GM18498 (cell line): ENCODE measurements at regions not wholly inside any gene's neighbourhood (a gene's known extent, or its start where the extent isn't known, plus 50 kb on each side); places are given as distances from the start of the nearest gene placed in this dataset.
A peak's percentile ranks its signal among the peaks of the same experiment; 100 is the strongest.

Experiments
- ATAC-seq: cut with Tn5 transposase; IDR thresholded peaks from one replicate; pipeline ENCODE4 v1.9.1; 2021; ENCODE audit warnings: mild to moderate bottlenecking, moderate library complexity; ENCODE audit not compliant: unreplicated experiment

DNA sequence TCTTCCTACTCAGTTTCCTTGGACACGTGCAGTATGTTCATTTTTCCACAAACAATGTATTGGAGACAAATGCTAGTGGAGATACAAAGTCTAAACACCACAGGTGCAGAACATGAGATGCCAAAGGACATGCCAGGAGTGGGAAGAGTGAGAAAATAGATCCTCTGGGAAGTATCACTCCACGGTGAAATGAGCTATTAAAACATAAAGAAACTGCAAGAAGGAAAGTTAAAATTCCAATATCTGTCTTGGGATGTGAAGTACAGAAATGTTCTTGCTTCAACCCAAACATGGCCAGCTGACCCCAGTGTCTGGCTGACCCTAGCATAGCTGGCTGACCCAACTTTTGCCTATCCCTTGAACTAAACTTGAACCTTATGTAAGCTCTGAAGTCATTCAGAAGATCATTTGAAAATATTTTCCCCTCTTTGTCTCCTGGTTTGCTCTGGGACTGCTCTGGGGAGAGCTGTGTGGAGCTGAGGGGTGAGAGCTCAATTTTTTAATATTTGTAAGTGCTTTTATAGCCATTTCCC, 59.5 kb downstream of the FZD1 start:
- no peak for ATAC-seq

DNA sequence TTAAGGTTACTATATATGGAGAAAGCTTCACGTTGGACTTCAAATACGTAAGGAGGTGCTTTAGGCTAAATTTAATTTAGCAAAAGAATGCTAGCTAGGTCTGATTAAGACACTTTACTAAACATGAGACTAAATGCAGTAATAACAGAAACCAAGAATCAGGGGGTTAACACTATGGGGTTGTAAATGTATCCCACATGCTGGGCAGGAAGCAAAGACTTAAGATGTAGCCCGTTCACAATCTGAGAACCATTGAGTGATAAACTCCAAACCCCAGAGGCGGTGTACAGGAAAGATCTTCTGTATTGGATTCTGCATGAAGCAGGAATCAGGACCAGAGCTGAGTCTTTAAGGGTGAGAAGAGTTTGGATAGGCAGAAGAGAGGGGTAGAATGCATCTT, 60.4 kb downstream of the FZD1 start:
- no peak for ATAC-seq

DNA sequence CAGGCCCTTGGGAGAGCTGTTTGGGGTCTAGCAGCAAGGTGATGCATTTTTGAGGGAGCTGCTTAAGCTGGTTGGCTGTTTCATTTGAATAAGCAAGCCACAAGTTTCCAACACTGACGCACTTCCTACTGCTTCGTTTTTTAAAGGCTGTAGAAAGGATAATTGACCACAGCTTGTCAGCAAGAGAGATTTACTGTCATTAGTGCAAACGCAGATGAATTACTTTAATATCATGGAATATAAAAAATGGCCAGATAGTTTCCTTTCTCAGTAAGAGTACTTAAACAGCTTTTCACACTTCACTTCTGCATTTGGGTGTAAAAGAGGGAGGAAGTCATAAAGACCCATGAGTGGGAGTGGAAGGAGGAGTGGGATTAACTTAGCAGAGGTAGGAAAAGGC, 61.5 kb downstream of the FZD1 start:
- no peak for ATAC-seq

DNA sequence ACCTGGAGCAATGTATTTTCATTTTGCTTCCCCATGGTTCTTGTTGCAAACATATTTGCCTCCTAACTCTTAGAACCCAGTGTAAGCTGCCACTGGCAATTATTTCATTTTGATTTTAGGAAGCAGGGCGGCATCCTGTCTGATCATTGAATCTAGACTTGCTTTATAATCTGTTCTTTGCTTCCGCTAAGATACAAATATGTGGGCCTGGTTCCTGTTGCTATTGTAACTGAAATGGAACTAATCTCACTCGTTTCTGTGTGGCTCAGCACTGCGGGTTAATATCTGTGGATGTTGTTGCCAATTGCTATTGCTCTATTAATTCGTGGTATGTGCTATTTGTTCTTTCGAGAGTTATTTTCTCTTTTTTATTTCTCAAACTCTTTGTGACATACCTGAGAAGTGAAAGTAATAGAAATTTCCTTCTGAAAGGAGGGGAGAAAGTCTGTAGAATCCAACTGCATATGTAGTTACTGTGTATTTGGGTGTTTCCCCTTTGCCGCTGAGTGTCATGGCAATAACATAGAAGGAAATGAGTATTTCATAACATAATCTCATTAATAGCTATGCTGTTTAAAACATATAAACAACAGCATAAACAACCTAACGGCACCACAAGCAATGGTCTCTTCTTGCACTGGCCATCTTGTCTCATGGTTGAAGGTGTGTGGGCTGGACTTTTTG, 62.4 kb downstream of the FZD1 start:
- no peak for ATAC-seq

DNA sequence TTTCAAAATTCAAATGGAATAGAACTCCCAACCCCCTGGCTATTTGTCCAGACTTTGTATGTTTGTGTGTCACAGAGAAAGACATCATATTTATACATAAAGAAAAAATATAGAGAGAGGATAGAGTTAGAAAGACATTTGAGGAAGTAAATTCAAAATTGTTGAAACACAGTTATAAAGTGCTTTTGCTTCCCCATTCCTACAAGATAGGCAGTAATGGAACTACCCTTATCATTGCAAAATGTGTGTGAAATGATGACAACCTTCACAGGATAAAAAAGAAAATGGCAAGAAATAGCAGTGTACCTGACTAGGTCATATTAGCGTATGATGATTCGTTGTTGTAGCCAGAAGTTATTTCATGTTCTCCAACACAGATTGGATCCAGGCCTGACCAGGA, 63.1 kb downstream of the FZD1 start:
- ATAC-seq: no peak

DNA sequence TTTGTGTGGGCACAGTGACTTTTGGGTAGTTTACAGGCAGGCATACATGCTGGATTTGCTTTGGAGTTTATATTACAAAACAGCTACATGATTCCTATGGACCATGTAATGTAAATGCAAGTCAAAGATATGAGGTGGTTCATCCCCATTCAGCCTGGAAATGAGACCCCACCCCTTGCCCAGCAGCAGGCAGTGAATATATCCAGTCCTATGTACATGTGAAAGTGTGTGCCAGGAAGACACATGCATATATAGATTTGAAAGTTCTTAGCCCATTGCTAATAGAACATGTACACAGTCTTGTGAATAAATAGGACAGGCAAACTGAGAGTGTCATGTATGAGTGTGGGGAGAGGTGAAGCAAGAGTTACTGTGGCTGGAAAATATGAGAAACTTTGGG, 65.3 kb downstream of the FZD1 start:
- no peak for ATAC-seq

DNA sequence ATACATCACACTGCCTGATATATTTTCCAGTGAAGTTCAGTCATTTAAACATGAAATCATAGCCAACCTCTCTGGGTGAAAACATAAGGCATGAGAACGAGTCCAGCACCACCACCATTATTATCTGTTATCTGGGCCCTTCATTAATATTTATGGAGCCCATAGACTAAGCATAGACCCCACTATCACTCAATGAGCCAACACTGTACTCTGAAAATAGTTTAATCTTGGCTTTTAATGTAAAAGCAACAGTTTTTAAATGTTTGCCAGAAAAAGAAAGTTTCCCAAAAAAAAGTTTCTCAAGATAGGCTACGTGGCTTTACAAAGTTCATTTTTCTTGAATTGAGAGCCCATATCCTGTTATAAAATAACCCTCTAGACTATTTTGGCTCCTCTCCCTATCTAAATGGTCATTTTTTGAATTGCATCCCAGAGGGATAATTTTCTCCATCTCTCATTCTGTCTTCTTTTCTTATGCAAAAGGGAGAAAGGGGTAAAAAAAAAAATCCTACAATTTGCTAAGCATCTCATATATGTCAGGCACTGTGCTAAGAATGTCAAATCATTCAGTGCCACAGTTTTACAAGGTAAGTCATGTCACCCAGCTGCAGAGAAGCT, 66.1 kb downstream of the FZD1 start:
- ATAC-seq: no peak

DNA sequence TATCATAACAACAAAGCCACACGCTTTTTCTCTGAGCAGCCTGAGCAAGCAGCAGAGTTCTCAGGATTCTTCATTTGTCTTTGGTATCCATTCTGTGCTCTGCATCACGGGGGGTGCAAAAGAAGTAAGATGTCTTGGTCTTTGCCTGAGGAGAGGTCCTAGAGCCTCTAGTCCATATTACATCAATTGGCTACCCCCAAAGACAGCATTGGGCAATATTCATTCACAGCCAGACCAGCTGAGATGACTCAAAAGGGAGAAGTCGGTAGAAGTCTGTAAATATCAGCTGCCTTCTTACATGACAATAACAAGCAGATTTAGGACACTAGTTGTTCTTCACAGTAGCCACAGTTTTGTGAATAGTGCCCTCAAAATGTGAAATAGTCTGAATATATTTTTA, 66.6 kb downstream of the FZD1 start:
- ATAC-seq: no peak

DNA sequence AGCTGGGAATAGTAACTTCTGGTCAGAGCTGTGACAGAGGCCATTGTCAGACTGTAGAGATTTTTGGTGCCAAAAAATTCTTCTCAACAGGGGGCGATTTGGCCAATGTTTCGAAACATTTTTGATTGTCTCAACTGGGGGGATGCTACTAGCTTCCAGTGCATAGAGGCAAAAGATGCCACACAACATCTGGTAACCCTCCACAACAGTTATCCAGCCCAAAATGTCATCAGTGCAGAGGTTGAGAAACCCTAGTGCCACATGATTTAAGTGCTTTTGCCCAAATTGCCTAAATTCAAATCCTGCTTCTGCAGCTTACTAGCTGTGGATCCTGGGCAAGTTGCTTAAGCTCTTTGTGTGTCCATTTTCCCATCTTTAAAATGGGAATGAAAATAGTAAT, 71.9 kb downstream of the FZD1 start:
- ATAC-seq: no peak

DNA sequence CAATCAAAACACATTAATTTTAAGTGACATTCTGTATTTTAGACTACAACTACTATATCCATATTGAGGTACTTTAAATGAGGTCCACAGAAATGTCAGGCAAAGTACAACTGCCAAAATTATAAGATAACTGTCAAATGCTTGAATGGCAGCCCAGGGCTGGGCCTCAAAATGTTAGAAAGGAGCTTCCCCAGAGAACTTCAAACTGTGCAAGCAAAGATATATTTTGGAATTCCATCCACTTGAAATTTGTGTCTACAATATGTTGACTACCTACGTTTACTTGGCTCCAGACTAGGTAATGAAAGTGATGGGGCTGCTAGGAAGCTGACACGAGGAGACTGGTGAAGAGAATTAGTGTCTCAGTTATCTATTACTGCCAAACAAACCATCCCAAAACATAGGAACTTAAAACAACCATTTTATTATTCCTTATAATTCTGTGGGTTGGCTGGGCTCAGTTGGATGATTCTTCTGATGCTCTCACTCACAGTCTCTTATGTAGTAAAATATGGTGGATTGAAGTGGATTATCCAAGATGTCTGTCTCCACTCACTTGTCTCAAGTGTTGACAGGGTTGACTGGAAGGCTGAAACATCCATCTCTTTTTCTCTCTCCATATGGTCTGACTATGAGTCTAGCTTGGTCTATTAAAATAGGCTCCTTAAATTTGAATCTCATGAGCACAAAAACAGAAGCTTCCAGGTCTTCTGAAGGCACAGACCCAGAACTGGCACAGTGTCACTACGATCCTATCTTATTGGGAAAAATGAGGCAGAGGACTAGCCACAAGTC, 74.2 kb downstream of the FZD1 start:
- no peak for ATAC-seq

DNA sequence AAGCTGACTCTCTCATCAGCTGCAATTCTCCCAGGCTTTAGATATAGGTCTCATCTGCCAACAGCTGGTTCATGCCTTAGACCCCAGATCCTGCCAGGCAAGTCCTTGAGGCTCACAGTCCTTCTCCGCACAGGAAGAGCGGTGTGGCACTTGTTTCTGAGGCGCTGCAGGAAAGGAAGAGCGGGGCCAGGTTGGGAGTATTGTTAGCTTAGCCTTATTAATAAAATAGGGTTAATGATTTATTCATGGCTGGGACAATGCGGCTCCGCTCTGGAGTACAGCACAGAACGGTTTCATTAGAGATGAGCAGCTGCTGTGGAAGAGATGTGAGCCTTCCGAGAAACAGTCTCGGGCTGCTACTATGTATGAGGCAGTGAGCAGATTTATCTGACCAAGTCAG, 78.1 kb downstream of the FZD1 start:
- no peak for ATAC-seq

DNA sequence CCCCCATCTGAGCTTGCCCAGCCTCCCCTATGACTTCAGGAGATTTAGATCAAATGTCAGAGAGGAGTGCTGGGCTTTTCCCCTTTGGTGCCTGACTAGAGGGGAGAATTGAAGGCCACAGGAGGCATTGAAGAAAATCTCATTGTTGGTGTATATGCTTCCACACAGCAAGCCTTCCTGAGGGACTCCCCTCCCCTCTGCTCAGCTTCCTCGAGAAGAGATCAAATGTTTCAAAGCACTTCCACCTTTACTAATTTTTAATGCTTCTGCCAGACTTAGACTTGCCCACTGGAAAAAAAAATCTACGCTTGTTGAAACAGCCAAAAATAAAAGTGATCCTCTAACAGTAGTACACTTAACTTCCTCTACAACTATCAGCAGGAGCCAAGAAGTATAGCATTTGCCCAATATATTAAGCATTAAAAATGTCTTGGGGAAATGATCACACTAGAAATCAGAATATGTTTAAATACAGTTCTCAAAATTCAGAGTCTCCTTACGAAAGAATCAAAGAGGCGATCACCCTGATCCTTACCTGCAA, 79.3 kb downstream of the FZD1 start:
- ATAC-seq: no peak

DNA sequence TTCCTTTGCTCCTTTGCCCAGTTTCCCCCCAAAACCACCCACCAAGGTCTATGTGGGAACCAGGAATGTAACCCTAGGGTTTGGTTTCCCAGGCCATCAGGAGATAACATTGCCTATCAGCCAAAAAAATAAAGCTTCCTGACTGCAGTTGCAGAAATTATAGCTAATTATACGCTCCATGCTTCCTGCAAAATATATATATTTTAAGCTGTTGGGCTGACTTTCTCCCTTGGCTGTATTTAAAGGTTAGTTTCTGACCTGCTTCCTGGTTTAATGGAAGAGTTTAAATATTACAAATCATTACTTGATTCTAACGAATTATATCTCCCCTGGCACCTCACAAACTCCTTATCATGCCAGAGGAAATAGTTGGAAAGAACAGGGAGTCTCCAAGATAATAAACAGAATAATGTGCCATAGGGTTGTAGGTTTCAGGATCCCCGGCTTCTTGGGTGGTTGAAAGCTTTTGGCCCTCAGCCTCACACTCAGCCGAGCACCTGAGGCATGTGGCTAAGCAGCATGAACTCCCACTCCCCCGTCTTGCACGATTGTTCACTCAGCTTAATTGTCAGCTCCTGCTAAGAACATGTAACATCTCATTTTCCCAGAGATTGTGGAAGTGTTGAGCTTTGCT, 79.9 kb downstream of the FZD1 start:
- ATAC-seq: no peak

DNA sequence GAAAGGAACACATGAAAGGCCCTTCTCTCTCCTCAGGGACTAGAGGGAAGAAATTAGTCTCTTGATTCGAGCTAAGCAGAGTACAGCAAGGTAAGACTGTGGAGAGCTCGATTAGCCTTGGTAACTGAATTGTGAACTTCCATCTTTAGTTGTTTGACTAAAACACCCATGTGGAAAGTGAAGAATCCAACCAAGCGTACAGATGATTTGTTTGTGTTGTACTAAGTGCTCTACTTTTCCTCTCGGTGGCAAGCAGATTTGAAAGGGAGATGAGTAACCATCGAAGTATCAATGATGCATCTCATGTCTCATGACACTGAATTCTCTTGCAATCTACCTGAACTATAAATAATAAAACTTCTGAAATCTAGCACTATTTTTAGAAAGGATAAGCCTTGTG, 80.7 kb downstream of the FZD1 start:
- ATAC-seq: peak; percentile 80

DNA sequence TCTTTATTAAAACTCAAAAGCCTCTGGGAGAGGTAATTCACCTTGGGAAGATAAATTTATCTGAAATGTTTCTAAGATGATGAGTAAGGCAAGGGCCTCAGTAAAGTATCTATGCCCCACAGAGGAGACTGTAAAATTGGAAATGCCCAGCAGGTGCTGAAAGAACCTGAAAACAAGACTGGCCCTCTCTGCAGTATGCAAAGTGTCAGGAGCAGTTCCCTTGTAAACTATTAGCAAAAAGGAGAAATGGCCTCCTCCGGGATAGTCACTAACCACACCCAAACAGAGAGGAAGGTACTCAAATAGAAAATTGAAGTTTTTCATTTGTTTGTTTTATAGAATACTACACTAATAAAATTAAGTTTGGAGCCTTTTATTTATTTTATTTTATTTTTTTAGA, 81.2 kb downstream of the FZD1 start:
- peak; percentile 77 for ATAC-seq

DNA sequence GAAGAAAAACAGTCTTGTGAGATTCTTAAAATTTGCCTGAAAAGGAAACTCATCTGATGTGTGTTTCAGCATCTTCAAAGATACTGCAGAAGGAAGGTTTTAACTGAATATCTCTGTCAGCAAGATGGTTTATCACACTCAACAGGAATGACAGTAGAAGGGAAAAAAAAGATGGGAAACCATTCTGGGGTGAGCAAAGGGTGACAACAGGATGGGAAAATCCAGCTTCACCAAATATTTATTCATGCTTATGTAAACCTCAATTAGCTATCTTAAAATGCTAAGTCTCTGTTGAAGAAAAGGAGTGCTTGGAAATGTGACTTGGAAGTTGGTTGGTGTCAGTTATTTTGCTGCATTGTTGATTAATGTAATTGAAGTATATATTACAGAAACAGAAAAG, 82.2 kb downstream of the FZD1 start:
- ATAC-seq: no peak

DNA sequence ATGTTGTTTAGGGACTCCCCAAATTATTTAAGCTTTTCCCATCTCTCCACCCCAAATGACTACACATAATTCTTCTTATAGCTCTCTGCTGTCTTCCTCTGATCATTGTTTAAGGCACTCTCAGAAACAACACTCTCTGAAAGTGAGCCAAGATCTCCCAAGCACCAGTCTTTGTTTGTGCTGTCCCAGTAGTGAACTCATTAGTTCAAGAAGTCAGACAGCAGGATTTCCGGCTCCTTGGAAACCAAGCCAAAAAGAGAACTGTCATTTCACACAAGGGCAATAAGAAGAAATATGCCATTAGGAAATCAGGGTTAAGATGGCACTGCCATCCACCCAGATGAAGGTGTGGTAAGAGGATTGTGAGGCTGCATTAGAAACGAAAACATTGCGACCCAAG, 83.1 kb downstream of the FZD1 start:
- ATAC-seq: no peak

DNA sequence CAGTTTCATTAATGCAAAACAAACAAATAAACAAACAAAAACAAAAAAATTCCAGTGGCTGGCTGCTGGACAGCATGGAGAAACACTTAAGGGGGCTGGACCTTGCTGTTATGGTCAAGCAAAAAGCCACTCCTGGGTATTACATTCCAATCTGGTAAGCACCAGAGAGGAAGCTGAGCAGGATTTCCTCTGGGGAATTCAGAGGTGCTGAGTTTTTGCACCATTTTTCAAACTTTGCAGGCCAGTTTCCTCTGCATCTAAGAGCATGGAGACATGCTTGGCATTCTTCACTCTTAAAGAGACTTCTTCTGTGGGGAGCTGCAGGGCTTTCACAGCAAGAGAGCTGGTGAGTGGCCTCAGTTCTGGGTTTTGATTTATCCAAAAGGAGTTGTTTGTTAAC, 84.5 kb downstream of the FZD1 start:
- ATAC-seq: no peak

DNA sequence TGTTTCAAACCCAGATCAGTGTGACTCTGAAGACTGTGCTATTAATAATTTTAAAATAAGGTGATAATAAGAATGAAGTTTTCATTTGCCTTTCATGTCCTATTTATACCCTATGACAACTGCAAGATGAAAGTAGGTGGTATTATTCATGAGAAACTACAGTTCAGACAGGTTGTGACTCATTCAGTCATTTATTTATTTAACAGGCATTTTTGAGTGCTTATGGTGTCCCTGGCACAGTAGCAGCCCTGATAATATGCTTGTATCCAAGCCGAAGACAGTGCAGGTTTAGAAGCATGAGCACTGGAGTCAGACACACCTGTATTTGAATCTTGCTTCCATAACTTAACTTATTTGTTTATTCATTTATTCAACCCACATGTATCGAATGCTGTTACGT, 87.1 kb downstream of the FZD1 start:
- ATAC-seq: no peak

DNA sequence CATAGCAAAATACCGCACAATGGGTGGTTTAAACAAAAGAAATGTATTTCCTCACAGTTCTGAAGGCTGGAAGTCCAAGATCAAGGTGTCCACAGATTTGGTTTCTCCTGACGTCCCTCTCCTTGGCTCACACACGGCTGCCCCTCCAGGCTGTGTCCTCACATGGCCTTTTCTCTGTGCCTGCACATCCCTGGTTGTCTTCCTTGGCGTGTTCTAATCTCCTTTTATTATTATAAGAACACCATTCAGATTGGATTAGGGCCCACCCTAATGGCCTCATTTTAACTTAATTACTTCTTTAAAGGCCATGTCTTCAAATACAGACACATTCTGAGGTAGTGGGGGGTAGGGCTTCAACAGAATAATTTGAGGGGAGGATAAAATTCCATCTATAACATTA, 87.9 kb downstream of the FZD1 start:
- ATAC-seq: no peak

DNA sequence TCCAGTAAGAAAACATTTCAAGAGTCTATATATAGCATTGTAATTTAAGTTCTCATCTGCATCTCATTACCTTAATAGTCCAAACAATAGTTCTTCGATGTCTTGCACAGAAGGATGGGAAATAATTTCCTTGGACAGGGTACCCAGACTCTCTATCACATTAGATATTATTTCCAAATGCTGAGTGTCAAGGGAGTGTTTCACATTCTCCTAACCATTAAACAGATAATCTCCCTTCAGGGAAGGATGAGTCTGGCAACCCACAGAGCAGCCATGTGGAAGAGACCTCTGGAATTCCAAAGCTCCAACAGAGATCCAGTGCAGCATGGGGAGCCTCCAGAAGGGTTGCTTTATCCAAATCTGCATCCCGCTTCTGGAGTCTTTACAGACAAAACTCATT, 89.6 kb downstream of the FZD1 start:
- ATAC-seq: no peak
